GM19452 (cell line): ENCODE measurements at regions not wholly inside any gene's neighbourhood (a gene's known extent, or its start where the extent isn't known, plus 50 kb on each side); places are given as distances from the start of the nearest gene placed in this dataset.

Experiments used
- ATAC-seq: cut with Tn5 transposase; IDR thresholded peaks from one replicate; pipeline ENCODE4 v1.9.1; 2021; ENCODE audit not compliant: unreplicated experiment

GRCh38 chr15:53401503-53401902, 358.0 kb downstream of the WDR72 start:
- ATAC-seq, result no peak

- ATAC-seq, result no peak
Measured at GRCh38 chr15:53400986-53401385, 358.5 kb downstream of the WDR72 start.

GRCh38 chr15:53397041-53397616, 362.3 kb downstream of the WDR72 start:
- no peak for ATAC-seq

GRCh38 chr15:53395871-53396270, 363.6 kb downstream of the WDR72 start:
- no peak for ATAC-seq

GRCh38 chr15:53390549-53390948, 368.9 kb downstream of the WDR72 start:
- no peak for ATAC-seq

- ATAC-seq, result no peak
Measured at GRCh38 chr15:53389271-53390037, 370.0 kb downstream of the WDR72 start.

- no peak for ATAC-seq
Measured at GRCh38 chr15:53384417-53384816, 375.0 kb downstream of the WDR72 start.

- ATAC-seq, result no peak
Measured at GRCh38 chr15:53378096-53378800, 381.2 kb downstream of the WDR72 start.

- no peak for ATAC-seq
Measured at GRCh38 chr15:53367740-53368139, 391.7 kb downstream of the WDR72 start.

- no peak for ATAC-seq
Measured at GRCh38 chr15:53360881-53361280, 398.6 kb downstream of the WDR72 start.

- ATAC-seq, result no peak
Measured at GRCh38 chr15:53359038-53359437, 400.4 kb downstream of the WDR72 start.

GRCh38 chr15:53354874-53355273, 404.6 kb downstream of the WDR72 start:
- ATAC-seq, result no peak

- no peak for ATAC-seq
Measured at GRCh38 chr15:53351373-53351772, 408.1 kb downstream of the WDR72 start.

GRCh38 chr15:53346583-53346982, 412.9 kb downstream of the WDR72 start:
- no peak for ATAC-seq

GRCh38 chr15:53331328-53332190, 427.9 kb downstream of the WDR72 start:
- ATAC-seq, result no peak

- no peak for ATAC-seq
Measured at GRCh38 chr15:53328341-53328740, 431.1 kb downstream of the WDR72 start.

- ATAC-seq, result no peak
Measured at GRCh38 chr15:53324061-53324460, 435.4 kb downstream of the WDR72 start.

- ATAC-seq, result no peak
Measured at GRCh38 chr15:53323191-53323590, 436.3 kb downstream of the WDR72 start.

GRCh38 chr15:53320816-53321215, 438.6 kb downstream of the WDR72 start:
- ATAC-seq, result no peak

GRCh38 chr15:53312707-53313106, 446.8 kb downstream of the WDR72 start:
- no peak for ATAC-seq

- ATAC-seq, result no peak
Measured at GRCh38 chr15:53310709-53311108, 448.8 kb downstream of the WDR72 start.
